Hypothalamus (tissue), 51 donors: ENCODE measurements at regions not wholly inside any gene's neighbourhood (a gene's known extent, or its start where the extent isn't known, plus 50 kb on each side); places are given as distances from the start of the nearest gene placed in this dataset.

Experiments
- DNase-seq, 51 donors: peaks; one replicate each; lab custom pipeline; 2025; lab: John Stamatoyannopoulos, UW

DNA sequence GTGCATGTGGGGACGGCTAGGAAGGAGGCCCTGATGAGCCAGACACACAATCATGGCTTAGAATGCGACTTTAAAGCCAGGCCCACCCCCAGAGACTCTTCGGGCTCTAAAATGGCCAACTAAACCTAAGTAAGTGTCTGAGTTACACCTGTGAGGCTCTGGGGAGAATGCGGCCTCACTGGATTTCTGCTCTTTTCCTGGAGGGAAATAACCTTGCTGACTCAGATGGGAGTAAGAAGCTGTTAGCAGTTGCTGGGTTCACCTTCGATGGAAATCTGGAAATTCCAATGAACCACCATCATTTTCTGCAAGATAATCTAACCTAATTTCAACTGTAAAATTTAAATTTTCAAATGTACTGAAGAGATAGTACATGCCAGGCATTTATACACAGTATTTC, 97.6 kb upstream of the MAML3 start:
- no peak for DNase-seq

DNA sequence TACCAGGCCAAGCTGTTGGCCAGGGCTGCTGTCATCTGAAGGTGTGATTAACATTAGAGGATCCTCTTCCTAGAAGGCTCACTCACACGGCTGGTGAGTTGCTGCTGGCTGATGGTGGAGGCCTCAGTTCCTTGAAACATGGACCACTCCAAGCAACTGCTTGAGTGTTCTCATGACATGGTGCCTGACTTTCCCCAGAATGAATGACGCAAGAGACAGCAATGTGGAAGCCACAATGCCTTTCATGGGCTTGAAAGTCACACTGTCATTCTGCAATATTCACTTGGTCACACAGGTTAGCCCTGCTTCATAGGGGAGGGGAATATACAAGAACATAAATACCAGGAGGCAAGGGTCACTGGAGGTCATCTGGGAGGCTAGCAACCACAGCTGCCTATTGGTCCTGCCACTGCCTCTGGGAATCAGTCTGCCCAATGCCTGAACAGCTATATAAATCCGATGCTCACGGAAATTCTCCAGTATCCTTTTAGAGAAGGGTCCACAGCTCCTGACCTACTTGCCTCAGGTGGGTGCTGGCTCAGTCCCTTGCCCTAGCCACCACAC, 97.1 kb upstream of the MAML3 start:
- no peak for DNase-seq

DNA sequence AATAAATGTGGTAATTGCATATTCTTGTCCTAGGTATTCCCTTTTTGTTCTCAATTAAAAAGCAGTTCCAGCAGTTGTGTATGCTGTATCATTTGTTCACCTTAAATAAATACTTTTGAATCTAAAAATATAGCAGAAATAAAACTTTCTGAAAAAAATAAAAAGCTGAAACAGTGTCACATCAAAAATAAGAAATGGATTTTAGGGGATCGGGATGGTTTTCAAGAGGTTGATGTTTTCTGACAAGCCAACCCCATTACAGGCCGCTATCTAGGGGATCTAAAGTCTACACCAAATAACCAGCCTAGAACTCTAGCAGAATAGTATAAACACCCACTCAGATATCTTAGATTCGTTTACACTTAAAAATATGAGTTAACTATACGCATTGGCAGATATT, 95.4 kb upstream of the MAML3 start:
- DNase-seq, result no peak

DNA sequence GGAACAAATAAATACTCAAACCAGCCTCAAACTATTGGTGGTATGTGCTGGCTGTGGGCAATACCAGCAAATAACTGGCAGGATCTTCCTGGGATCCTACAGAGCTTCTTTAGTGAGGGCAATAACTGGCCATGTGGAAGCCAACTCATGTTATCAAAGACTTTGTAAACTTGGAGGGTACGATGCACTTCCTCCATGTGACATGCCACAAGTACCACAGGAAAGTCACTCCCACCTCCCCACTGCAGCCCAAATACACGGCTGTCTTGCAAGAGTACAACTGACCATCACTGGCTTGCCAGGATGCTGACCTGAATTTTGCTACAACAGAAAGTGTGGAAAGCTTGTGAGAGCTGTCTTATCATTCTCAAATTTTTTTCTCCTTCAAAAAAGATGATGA, 93.3 kb upstream of the MAML3 start:
- no peak for DNase-seq

DNA sequence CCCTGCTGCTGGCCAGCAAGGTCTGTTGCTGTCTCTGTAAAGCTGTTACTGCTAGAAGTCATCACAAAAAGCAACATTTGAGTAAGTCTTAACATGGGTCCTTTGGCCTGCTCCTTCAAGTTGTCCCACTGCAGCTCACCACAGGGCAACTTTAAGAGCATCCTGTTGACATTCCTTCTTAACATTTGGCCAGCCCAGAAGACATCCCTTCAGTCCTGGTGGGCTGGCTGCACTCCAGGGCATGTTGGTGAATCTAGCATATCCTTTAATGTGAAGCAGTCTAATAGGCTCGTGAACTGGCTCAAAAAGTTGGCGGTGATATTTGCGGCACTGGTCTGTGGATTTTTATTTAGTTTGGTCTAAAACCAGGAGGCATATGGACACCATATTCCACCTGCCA, 92.2 kb upstream of the MAML3 start:
- no peak for DNase-seq

DNA sequence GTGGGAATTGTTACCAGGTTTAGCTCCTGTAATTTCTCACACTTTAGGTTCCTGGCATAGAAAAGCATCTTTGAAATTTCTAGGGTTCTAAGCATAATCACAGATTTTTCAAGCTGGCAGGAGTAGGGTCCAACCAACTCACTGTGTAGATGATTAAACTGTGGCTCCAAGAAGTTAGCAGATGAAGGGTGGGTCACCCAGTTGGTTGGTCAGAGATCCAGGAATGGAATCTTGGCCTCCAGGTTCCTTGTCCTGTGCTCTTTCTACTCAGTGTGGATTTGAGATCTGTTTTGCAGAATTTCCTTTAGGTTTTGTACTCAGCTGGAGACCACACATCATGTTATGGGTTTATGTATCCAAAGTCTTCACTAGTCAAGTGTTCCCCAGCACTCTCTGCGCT, 90.3 kb upstream of the MAML3 start:
- no peak for DNase-seq

DNA sequence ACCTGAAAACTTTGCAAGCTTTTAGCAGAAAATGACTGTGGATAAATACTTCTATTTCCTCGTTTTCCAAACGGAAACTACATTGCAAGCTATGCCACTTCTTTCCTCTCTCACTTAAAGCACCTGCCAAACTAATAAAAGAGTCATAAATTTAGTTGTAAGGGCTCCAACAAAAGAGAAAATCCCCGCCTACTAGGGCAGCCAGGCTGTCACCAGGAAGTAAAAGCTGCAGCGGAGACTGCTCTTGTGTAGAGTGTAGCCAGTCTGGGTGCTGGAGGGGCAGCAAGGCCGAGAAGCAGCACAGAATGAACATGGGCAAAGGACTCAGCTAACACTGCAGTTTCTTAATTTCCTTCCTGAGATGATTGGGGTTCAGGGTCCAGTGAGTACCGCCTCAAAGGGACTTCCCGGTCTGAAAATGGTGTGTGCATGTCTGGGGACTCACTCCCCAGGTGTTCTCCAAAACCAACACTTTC, 89.3 kb upstream of the MAML3 start:
- DNase-seq, result peak in 1 of 51 donors; percentile 3

DNA sequence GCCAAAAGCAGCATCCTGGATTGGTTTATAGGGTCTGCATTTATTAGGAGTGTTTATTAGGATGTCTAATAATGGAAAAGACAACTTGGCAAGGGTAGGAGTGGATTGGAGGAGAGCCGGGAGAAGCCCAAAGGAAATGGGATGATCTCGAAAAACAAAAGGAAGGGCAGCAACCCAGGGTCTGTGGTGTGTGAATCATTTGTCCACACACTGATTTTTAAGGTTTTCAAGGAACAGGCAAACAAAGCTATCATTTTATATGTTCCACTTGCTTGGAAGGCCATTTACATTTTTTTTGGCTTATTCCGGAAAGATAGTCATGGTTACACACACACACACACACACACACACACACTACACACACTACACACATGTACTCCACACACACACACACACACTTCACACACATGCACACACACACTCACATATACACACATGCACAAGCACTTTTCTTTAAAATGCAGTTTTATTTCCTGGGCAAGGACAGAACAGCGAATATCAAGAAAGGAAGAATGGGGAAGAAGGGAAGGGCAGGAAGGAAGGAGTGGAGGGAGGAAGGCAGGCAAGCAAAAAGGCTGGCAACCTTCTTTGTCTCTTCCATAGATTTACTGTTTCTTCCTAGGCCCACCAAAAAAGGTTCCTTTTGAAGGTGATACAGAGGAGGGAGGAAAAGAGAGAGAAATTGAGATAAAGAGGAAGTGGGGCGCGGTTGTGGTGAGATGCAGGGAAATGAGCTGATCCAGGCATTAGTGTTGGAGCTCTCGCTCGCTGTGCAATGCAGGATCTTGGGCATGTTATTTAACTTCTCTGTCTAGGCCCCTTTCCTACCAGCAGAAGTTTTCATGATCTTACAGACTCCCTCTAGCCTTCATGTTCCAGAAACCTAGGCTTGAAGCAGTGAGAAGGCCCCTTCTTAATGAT, 88.6 kb upstream of the MAML3 start:
- DNase-seq, result peak in 4 of 51 donors; percentile 1 to 12 (median 3)

DNA sequence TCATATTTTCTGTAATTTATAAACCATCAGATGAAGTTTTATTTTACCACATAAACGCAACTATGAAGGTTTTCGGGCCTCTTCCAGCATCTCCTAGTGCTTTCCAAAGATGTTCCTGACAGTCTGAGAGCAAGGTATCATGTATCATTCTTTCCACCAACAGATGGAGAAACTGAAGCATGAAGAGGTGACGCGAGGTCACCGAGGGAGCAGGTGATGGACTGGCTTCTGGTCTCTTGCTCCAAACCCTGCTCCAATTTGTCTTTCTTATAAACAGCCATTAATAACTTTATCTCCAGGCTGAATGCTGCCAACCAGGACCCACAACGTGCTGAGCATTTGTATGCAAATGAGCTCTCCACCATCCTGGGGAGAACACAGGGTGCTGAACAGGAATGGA, 86.3 kb upstream of the MAML3 start:
- DNase-seq, result no peak

DNA sequence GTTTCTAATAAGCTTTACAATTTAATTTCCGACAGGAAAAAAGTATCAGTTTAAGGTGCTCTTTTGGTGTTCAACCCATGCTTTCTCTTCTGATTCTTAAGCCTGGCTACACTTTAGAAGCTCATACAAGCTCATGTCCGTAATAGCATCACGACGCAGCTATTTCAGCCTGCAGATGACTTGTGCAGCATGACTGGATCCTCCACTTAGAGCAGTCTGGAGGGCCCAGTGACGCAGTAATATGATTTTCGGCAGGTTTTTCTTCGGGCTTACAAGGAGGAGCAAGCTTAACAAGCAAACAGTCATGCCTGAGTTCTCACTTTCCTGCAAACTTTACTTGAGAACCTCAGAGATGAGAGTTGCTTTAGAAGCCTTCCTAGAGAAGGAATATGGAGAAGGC, 85.3 kb upstream of the MAML3 start:
- DNase-seq, result no peak

DNA sequence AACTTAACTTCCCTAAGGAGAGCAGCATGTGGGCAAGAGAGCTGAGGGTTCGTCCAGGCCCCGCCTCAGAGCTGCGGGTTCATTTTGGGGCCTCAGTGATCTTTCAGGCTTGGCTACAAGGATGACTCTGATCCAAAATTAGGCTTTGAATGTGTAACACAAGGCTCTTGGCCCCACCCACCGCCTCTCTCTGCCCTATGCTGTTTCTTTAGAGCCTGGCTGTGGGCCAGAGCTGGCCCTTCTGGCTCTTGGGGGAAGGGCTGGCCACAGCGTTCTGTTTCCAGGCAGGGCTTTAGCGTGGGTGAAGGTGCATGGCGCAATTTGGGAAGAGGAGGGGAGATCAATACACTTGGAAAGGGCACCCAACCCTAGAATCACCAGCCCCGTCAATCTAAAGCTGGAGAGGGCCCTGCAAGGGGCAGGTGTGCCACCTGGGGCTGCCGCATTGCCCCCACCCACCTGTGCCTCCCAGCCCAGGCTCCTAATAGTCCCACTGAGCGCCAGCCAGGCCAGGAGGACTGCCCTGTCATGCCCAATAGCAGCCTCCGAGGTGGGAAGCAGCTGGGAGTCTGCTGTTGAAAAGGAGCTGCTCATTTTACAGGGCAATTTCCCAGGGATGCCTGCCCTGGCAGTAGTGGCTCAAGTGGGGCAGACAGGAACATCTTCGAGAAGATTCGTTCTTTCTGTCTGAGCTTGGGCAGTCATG, 84.5 kb upstream of the MAML3 start:
- DNase-seq, result peak in 46 of 51 donors; percentile 7 to 66 (median 42)

DNA sequence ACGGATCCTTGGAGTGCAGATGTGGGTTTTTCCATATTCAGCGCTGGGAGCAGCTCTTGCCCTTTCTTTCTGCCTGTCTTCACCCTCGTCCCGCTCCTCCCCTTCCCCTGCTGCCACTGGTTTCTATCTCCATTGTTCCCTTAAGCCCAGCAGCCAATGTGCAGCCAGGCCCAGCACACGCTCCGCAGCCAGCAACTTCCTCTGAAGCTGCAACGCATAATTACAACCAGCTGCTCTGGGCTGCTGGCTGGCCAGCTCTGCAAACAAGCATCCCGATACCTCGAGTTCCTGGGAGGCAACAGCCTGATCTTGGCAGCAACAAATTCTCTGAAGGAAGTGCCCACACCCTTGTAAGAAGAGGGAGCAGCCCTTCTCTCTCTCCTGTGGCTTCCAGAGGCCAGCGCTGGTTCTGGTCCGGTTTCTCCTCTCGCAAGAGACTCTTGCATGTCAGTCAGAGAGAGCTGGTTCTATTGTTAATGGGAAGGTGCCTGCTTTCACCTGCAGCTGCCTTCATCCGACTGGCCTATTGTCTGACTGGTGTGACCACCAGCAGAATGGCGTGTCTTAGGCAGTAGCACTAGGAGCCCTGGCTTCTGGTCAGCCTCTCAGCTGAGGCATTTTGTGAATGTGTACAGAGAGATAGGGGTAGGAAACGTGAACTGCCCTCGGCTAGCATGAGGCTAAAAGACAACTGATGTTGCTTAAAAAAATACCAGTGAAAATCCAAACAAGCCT, 83.8 kb upstream of the MAML3 start:
- peak in 46 of 51 donors; percentile 11 to 86 (median 56) for DNase-seq

DNA sequence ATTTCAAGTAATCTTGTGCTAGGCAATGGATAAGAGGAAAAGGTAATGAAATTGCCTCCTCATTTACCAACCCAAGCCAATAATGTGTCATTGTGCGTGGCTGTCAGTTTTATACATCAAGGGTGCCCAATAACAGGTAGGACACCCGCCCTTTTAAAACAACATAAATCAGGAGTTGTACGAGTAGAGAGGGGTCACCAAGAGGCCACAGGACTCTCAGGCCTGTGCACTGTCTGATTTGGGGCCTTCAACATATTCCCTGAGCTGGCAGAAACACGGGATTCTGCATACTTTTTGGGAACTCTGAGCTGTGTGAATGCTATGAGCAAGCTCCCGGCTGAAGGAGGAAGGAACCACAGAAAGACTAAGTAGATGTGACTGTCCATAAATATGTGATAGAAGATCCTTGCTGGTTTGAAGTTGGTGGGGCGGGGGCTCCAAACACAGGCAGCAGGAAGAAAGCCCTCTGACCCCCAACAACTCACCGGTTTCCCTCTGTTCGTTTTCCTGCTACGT, 82.7 kb upstream of the MAML3 start:
- no peak for DNase-seq

DNA sequence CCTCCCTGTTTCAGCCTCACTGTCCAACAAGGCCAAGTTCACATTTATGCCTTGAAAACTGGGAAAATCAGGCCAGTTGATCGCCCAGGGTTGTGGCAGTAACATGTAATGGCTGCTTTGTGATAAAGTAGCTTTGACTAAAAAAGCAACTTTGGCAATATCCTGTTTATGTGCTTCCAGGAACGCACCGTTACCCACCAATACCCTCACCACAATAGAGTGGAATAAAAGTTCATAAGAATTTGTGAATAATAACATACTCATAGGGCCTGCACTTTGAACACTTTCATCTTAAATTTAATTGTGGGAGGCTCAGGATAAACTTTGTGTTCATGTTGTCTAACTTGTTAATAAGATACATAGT, 80.7 kb upstream of the MAML3 start:
- no peak for DNase-seq

DNA sequence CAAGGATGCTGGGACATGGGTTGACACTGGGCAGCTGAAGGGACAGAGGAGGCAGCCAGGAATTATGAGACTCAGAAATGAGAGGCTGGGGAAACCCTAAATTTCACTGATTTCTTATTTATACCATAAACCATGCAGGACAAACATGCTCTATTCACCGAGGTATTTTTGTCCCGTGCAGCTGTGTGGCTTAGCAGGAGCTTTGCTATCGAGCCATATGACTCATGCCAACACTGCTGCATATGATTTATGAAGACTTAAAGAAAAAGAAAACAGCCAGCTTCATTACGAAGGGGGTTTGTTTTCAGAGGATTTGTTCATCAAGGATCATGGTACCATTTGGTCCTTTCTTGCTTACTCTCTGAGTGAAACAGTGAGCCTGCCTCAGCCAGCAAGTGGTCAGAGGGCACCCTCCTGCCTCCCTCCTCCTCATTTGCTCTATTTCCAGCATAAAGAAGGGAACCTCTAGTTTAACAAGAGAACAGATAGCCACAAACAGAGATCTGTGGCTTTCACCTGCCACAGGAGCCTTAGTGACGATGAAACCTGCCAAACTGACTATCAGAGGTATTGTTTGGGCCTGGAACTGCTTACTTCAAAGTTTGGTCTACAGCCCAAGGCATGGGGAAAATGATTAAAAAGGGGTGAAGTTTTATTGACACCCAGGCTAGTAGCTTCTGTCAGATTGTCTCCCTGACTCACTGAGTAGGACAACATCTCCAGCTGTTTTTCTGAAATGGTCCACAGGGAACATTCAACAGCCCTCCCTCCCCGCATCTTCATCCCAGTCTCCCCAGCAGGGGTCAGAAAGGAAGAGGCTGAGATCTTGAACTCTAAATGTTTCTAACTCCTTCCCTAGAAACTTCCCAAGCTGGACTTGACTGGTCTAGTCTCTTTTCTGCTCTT, 80.1 kb upstream of the MAML3 start:
- DNase-seq, result no peak

DNA sequence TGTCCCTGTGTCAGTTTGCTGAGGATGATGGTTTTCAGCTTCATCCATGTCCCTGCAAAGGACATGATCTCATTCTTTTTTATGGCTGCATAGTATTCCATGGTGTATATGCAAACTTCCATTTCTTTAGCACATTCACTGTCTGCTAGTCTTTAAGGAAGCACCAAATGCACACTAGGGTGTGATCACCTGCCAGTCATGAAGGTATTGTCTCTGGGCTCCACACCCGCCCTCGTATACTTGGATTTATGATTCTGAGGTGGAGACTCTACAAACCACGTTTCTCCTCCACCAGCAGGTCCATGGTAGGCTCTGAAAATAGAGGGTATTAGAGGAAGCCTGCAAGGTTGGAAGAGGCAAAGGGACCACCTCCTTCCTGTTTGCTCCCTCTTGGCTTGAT, 75.9 kb upstream of the MAML3 start:
- no peak for DNase-seq

DNA sequence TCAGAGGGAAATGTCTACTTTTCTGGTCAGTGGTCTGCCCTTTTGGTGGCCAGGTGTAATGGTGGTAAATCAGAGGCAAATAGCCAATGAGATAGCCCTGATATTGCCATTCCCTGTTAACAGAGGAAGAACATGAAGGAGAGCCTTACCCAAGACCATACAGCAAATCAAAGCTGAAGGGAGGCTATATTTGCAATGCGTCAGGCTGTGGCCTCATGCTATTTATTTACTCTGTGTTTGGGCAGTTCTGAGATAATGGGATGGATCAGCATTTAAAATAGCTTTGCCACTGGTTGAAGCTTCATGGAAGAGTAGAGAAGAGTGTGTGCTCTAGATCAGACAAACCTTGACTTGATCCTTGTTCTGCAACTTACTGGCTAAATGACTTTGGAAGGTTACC, 73.3 kb upstream of the MAML3 start:
- no peak for DNase-seq

DNA sequence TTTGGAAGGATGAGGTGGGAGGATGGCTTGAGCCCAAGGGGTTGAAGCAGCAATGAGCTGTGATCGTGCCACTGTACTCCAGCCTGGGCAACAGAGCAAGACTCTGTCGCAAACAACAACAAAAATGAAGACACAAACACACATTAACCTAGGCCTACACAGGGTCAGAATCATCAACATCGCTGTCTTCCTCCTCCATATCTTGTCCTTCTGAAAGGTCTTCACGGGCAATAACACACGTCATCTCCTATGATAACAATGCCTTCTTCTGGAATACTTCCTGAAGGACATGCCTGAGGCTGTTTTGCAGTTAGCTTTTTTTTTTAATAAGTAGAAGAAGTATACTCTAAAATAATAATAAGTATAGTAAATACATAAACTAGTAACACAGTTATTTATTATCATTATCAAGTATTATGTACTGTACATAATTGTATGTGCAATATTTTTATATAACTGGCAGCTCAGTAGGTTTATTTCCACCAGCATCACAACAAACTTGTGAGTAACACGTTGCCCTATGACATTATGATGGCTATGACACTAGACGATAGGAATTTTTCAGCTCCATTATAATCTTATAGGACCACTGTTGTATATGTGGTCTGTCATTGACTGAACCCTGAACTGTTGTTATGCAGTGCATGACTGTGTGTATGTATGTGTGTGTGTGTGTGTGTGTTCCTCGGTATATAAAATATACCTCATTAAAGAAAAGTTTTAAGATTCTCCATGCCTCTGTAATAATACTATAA, 69.2 kb upstream of the MAML3 start:
- no peak for DNase-seq

DNA sequence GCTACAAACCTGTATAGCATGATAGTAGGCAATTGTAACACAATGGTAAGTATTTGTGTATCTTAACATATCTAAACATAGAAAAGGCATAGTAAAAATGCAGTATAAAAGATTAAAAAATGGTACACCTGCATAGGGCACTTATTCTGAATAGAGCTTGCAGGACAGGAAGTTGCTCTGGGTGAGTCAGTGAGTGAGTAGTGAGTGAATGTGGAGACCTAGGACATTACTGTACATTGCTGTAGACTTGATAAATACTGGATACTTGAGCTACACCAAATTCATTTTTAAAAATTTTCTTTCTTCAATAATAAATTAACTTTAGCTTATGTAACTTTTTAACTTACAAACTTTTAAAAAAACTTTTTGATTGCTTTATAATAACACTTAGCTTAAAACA, 68.2 kb upstream of the MAML3 start:
- no peak for DNase-seq
